ENCODE measurements at regions not wholly inside any gene's neighbourhood (a gene's known extent, or its start where the extent isn't known, plus 50 kb on each side); places are given as distances from the start of the nearest gene placed in this dataset.

GRCh38 chr1:184272175-184272866 lies 114.5 kb upstream of the C1orf21 start:
- Histone ChIP-seq H3K9ac (ENCODE audit: low read length) (no peak overlapping the region), H3K9me2 (ENCODE audit: insufficient read depth, low read length) (no peaks in the 10 kb centered on the region), H3K79me2 (replicated peaks; ENCODE audit: insufficient read depth, low read length) (no peaks in the 10 kb centered on the region), H3F3A (ENCODE audit: insufficient read depth, low read length, poor library complexity, severe bottlenecking) (no peaks in the 10 kb centered on the region), H4K20me1 (ENCODE audit: insufficient read depth) (no peaks in the 10 kb centered on the region), H3K36me3 (ENCODE audit: insufficient read depth, low read length) (no peaks in the 10 kb centered on the region), H3K27ac (ENCODE audit: low read length) (no peak overlapping the region), H3K9me3 (ENCODE audit: low read length) (no peaks in the 10 kb centered on the region), H2AFZ (ENCODE audit: low read depth, low read length) (no peak overlapping the region), H3K4me2 (ENCODE audit: low read length) (no peak overlapping the region), H3K4me3 (ENCODE audit: low read length) (no peak overlapping the region), H3K27me3 (ENCODE audit: insufficient read depth, low read depth, low read length) (no peaks in the 10 kb centered on the region)
- TF ChIP-seq CTCF (IDR thresholded peaks at IDR 0.05; ENCODE audit: poor library complexity, severe bottlenecking), result no peak
- no peak for TF ChIP-seq SMC3 (conservative IDR thresholded peaks at IDR 0.05; ENCODE audit: poor library complexity)
- TF ChIP-seq REST (IDR thresholded peaks at IDR 0.05; ENCODE audit: borderline replicate concordance), result no peak
- no peak for TF ChIP-seq TAF1 (IDR thresholded peaks at IDR 0.05; ENCODE audit: low read depth)
- TF ChIP-seq RAD21 (conservative IDR thresholded peaks at IDR 0.05), result no peak
- no peak for TF ChIP-seq EP300 (conservative IDR thresholded peaks at IDR 0.05; ENCODE audit: poor library complexity, severe bottlenecking)
- TF ChIP-seq POLR2AphosphoS5 (IDR thresholded peaks at IDR 0.05), result no peak
- no peak for TF ChIP-seq EZH2 (IDR thresholded peaks at IDR 0.05; ENCODE audit: borderline replicate concordance, insufficient read depth, low read length, poor library complexity, severe bottlenecking)
- no peak for TF ChIP-seq MXI1 (conservative IDR thresholded peaks at IDR 0.05; ENCODE audit: poor library complexity, severe bottlenecking)

- Histone ChIP-seq H3K4me3 (ENCODE audit: low read length) (no peak overlapping the region), H2AFZ (ENCODE audit: low read depth, low read length) (no peak overlapping the region), H3K4me2 (ENCODE audit: low read length) (no peak overlapping the region), H3K27ac (ENCODE audit: low read length) (no peak overlapping the region), H3K27me3 (ENCODE audit: insufficient read depth, low read depth, low read length) (no peaks in the 10 kb centered on the region), H3K9me3 (ENCODE audit: low read length) (no peaks in the 10 kb centered on the region), H3K79me2 (replicated peaks; ENCODE audit: insufficient read depth, low read length) (no peaks in the 10 kb centered on the region), H4K20me1 (ENCODE audit: insufficient read depth) (no peaks in the 10 kb centered on the region), H3K9me2 (ENCODE audit: insufficient read depth, low read length) (no peaks in the 10 kb centered on the region), H3K36me3 (ENCODE audit: insufficient read depth, low read length) (no peaks in the 10 kb centered on the region), H3K9ac (ENCODE audit: low read length) (no peak overlapping the region), H3F3A (ENCODE audit: insufficient read depth, low read length, poor library complexity, severe bottlenecking) (no peaks in the 10 kb centered on the region)
- TF ChIP-seq SMC3 (conservative IDR thresholded peaks at IDR 0.05; ENCODE audit: poor library complexity) (no peak), TAF1 (IDR thresholded peaks at IDR 0.05; ENCODE audit: low read depth) (no peak), CTCF (IDR thresholded peaks at IDR 0.05; ENCODE audit: poor library complexity, severe bottlenecking) (no peak), EZH2 (IDR thresholded peaks at IDR 0.05; ENCODE audit: borderline replicate concordance, insufficient read depth, low read length, poor library complexity, severe bottlenecking) (no peak), RAD21 (conservative IDR thresholded peaks at IDR 0.05) (no peak), EP300 (conservative IDR thresholded peaks at IDR 0.05; ENCODE audit: poor library complexity, severe bottlenecking) (no peak), POLR2AphosphoS5 (IDR thresholded peaks at IDR 0.05) (no peak), REST (IDR thresholded peaks at IDR 0.05; ENCODE audit: borderline replicate concordance) (no peak)
These were observed 110.4 kb upstream of the C1orf21 start for GRCh38 chr1:184276416-184276815.

All from neural cell (in vitro differentiated cells).